ENCODE measurements at regions not wholly inside any gene's neighbourhood (a gene's known extent, or its start where the extent isn't known, plus 50 kb on each side); places are given as distances from the start of the nearest gene placed in this dataset.
"Not testable (repeated sequence)": the region's sequence is repeated elsewhere in the genome, so short reads cannot be mapped to it uniquely, and the experiment has no call there.

DNA sequence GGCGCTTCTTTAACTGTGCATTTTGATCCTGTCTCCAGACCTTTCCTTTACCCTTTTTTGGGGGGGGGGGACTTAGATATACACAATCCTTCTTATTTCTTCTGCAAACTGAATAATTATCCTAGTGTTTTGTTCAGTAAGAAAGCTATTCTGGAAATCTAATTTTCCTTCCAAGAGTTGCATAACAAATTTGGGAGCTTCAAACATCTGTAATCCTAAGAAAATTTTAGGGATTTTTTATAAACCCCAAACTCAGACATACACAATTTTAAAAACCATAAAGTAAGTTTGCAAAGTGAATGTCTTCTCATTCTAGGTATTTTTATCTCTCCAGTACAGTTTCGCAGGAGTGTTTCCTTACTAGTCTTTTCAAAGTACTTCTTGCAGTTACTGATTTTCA is 182.7 kb upstream of the E2F7 start:
- DNase-seq: no peak

DNA sequence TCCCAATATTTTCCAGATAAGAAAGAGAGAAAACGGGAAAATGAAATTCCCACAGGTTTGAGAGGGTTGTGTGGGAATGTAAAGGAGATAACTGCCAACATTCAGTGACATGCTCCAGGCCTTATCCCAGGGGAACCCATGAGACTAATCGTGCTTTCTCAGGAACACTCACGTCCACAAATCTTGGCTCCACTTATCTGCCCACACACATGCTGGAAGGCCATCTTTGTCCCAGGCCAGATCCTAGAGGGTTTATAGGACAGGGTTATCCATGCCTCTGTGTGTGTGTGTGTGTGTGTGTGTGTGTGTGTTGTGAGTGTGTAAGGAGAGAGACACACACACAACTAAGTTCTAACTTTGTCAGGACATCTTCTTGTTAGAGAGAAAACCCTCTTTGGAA is 182.2 kb upstream of the E2F7 start:
- no peak for DNase-seq

DNA sequence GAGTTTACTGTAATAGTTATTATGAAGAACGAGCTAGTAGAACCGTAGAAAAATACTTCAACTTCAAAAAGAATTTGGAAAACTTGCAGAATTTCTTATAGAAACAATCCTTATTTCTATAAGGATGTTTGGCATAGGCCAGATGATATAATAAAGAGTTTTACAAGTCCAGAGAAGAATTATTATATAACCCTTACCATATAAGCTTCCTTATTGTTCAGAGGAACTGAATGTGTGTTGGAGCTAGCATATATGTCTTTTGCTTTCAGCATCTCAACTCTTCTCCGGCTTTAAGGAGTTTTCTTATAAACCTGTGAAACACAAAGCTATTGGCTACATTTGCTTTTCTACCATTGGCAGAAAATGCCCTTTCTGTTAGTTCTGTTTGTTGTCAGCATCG is 178.0 kb upstream of the E2F7 start:
- DNase-seq: no peak

DNA sequence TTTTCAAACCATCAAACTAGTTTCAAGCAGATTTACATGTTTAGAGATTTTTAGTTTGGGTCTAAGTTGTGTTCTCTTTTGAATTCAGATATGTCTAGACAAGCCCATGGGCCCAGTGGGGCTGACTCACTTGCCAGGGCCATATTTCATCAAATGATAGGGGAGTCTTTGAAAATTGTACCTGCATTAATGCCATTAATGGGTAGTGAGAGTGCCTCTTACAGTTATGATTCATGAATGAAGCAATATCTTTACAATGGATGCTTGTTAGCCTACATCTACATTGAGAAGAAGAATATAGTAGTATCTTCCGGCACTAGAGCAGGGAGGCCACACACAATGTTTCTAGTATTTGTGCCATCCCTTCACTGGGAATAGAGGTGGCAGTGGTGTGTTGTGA is 174.2 kb upstream of the E2F7 start:
- no peak for DNase-seq

DNA sequence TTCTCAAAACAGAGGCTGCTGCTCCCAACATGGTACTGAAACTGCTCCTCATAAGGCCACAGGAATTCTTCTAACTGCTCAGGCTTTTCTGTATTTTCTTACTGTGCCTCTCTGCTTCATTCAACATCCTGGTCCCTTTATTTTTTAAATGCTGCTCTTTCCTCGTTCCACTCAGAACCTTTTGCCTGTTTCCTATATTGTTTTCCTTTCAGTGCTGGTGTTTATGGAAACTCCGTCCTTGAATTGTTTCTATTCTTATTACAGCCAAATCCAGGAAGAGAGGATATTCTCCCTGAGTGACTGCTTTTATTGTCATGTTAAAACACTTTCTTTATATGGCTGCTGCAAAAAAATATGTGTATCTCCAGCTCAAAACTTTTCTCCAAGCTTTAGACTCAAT is 173.0 kb upstream of the E2F7 start:
- DNase-seq: no peak

DNA sequence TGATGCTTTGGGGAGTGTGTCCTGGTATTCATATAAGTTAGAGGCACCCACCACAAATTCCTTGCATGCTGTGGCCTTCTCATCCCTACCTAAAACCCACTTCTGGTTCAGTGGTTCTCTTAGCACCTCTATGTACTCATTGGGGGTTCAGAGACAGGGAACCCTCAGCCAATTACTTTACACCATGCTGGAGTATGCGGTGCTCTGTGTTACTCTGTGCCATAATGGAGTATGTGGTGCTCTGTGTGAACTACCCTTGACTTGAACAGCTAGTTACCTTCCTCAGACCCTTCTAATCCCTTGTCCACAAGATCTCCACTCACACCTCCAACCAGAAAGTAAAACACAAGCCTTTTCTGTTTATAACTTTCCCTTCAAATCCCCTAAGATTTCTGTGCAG is 172.5 kb upstream of the E2F7 start:
- no peak for DNase-seq

DNA sequence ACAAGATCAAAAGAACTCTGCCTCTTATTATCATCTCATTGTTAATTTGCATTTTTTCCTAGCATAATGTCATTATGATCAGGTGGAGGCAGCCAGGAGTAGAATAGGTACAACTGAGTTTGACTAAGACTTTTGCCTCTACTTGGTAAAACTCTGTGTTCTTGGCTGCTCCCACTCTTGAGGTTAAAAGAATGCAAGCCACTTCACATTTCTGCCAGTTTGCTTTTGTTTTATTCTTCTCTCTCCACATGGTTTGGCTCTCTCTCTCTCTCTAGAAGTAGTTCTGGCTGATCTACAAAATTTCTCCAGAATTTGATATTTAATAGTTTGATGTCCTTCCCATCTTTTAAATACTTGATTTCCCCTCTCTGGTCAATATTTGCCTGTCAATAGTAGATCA is 170.7 kb upstream of the E2F7 start:
- no peak for DNase-seq

DNA sequence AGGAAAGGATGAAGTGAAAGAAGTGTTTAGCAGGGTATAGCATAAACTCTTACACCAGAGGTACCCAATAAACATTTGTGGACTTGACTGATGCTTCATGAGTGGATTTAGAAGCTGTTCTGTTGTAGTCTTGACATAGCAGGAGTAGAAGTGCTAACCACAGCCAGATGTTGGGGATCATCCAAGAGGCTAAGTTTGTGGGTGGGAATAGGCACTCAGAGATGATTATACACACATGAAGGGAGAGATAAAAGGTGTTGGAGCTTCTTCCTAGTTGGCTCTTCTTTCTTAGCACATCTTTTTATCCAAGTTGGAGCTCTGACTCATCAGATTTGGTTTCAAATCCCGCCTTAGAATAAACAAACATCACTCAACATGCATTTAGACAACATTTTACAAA is 166.7 kb upstream of the E2F7 start:
- no peak for DNase-seq

DNA sequence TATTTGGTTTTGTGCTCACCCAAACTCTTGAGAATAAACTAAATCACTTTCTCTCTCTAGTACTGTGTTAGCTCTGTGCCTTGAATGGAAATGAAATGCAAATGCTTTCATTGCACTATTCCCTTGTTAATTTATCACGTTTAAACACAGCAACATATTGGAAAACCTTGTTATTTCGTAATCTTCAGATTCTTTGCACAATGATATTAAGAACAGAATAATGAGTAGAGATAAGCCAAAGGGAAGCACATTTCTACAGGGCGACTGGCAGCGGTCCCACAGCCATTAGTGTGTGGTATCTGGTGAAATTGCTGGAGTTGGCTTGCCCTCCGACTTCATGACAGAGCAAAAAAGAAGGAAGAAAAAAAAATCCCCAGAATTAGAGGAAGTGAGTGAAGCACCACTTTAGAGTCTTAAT is 166.1 kb upstream of the E2F7 start:
- DNase-seq: no peak

DNA sequence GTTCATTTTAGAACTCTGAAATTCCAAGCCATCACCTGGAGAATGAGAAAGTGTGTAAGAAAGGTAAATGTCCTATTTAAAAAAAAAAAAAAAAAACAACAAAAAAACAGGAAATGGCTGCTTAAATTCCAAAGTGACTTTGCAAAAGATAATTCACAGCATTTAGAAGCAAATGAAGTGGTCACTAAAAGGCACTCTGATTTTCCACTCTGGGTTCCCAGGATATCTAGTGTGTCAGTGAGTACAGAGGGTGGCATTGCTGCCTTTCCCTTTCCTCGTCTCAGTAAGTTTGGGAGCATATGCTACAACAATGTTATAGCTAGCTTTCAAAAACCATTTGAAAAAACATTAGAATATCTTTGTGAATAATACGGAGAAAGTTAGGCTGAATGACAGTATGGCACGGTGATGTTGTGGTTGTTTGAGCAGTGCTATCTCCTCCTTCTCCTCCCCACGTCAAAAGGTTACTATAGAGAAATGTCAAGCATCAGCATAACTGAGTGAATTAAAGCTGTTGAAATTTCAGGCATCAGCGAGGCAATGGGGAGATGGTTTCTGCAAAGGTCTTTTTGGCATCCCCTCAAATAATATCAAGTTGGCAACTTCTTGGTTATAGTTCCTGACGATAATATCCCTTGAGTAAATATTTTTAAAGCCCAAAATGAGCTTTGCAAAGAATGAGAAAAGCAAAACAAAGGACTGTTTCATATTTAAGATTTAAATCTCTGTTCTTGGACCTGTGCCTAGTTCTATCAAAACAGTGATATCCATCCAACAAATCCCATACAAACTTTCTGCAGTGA is 164.5 kb upstream of the E2F7 start:
- DNase-seq: no peak

DNA sequence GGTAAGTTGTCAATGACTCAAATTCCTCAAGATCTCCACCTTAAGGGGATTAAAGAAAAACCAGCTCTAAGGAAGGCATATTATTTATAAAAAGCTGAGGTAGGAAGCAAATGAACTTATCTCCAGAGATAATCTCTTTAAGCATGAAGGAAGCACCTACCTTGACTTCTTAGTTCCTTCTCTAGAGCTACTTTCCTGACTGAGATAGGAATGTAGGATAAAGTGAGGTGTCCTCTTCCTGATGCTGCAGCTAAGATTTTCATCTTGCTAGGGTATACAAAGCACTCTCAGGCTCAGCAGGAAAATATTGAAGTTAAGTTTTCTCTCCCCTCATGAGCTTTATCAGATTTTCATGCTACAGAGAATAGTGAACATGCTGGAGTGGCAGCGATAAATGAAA is 163.0 kb upstream of the E2F7 start:
- DNase-seq: no peak

DNA sequence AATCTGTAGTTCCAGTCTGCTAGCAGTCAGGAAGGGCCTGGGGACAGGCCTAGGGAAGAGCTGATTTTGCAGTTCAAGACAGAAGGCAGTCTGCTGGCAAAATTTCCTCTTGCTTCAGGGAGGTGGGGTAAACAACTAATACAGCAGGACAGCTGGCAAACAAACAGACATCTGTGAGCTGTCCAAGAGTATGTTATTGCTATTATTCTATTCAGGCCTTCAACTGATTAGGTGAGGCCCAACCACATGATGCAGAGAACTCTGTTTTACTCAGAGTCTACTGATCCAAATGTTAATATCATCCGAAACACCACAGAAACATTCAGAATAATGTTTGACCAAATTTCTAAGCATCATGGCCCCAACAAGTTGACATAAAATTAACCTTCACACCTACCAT is 161.0 kb upstream of the E2F7 start:
- DNase-seq: no peak

DNA sequence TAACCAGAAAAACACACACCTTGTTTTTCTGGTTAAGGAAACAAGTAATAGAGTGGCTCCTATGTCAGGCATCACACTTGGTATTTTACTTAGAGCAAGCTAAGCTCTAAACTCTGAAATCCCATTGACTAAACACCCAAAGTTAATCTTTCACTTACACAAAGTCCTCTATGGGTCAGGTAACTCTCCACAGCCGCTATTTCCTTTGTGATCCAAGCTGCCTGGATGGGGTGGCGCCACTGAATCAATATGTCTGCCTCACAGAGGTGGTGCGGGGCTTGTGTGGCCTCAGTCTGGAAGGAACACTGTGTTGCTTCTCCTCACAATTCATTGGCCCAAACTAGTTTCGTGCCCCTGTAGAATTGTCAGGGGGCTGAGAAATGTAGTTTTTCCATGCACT is 160.0 kb upstream of the E2F7 start:
- DNase-seq: no peak

DNA sequence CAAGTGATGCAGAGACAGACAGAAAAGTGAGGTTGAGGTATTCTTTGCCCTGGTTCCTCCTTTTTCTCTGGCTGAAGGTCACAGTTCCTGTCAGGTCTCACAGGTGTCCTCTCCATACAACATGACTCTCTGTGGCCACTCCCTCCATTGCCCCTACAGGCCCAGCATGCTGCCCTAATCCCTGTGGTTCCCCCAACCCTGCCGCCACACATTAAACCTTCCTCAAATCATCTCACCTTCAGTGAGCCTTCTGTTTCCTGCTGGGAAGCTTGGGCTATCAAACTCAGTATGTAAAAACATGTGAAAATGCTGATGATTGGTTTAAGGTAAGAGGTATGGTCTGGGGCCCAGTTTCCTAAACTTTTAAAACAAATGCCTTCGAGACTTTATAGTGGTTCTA is 159.0 kb upstream of the E2F7 start:
- DNase-seq: no peak

DNA sequence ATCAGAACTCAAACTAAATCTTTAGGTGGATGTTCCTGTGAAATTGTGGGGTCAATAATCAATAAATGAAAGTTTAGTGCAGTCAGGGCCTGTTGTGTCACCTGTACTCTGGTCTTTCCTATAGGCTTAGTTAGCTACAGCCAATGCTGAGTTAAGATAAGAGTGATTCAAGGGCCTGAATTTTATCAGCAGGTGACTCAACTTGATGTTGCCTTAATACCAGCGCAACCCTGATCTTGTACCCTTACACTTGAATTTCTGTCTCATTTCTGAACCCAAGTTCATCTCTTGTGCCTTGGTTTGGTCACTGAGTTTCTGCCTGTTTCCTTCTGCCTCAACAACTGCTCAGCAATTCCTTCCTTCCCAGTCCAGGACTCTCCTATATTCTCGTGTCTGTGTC is 157.0 kb upstream of the E2F7 start:
- no peak for DNase-seq

DNA sequence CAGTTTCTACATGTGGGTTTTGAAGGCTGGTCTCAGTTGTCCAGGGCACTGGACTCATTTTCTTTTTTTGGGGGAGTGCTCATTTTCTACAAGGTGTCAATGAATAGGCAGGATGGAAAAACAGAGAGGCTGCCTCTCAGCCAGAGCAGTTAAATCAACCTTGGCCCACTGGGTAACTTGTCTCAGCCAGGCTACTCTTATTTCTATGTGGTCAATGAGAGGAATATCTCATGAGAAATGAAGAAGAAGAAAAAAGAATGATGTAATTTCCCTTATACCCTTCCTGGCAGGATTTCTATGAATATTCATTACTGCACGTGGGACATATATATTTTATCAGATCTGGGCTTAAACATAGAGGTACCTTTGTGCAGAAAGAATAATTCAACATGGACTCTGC is 155.2 kb upstream of the E2F7 start:
- no peak for DNase-seq

DNA sequence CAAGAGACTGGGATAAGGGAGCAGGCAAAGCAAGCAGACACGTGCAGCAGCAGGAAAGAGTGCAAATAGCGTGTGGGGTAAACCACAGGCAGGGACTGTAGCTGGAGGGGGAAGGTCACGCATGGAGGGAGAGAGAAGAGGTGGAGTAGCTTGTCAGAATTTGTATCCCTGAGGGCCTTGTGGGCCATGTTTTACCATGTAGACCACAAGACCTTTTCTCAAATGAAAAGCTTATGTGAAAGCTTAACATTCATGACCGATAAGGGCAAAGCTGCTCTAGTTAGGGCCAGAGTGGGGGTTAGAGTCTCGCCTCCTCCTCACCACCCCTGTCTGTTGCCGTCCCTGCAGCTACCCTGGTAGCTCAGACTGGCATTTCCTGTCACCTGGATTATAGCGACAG is 152.9 kb upstream of the E2F7 start:
- DNase-seq: no peak

DNA sequence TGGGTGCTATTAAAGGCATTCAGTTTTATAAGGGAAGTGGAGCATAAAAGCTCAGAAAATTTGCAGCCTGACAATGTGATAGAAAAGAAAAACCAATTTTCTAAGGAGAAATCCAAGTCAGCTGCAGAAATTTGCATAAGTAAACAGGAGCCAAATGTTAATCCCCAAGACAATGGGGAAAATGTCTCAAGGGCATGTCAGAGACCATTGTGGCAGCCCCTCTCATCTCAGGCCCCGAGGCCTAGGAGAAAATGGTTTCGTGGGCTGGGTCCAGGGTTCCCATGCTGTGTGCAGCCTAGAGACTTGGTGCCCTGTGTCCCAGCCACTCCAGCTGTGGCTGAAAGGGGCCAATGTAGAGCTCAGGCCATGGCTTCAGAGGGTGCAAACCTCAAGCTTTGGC is 150.8 kb upstream of the E2F7 start:
- DNase-seq: not testable (repeated sequence)

DNA sequence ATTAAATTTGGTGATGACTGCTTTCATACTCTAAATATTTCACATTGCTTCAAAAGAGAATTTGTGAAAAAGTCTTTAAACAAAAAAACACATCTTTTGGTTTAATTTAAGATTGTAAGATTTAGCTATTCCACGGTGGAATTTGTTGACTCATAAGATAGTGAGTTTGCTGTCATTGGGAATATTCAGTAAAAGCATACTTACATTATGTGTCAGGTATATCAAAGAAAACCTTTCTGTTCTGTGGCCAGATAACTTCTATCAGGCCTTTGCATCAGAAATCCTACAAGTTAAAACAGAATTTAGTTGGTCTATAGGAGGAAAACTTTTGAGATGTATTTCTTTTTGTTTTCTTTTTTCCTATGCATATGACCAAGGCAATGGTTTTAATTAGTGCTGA is 148.8 kb upstream of the E2F7 start:
- no peak for DNase-seq

DNA sequence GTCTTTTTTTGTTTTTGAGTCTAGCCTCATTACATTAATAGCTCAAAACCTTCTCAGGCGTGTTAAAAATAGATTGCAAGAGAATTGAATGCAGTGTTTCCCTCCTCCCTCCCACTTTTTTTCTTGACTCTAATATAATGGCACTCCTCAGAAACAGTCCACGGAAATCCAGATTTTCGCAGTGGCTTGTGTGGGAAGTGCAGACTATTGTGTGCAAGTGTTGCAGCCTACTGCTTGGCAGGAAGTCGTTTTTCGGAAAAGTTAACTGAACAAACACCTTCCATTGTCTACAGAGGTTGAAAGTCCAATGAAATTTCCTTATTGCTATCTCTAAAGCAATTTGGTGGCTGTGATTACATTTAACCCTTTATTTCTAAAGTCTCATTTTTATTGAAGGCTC is 147.9 kb upstream of the E2F7 start:
- no peak for DNase-seq

DNA sequence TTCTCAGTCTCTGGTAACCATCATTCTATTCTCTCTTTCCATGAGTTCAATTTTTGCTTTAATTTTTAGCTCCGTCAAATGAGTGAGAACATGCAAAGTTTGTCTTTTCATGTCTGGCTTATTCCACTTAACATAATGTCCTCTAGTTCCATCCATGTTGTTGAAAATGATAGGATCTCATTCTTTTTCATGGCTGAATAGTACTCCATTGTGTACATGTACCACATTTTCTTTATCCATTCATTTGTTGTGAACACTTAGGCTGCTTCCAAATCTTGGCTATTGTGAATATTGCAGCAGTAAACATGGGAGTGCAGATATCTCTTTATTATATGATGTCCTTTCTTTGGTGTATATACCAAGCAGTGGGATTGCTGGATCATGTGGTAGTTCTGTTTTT is 145.4 kb upstream of the E2F7 start:
- no peak for DNase-seq

DNA sequence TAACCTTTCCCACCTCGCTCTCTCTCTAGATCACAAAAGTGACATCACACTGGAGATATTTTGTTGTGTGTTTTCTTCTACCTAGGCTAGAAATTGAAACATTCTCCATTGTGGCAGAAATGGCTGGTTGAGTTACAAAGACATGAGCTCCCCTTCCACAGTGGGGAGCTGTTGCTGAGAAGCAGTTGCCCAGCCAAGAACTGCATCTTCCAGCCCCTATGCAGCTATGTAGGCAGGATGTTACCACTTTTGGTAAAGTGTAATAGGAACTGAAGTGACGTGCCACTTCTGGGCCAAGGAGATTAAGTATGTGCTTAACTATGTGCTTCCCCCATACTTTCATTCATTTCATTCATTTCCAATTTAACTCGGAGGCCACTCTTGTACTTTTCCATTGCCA is 138.7 kb upstream of the E2F7 start:
- DNase-seq: no peak

DNA sequence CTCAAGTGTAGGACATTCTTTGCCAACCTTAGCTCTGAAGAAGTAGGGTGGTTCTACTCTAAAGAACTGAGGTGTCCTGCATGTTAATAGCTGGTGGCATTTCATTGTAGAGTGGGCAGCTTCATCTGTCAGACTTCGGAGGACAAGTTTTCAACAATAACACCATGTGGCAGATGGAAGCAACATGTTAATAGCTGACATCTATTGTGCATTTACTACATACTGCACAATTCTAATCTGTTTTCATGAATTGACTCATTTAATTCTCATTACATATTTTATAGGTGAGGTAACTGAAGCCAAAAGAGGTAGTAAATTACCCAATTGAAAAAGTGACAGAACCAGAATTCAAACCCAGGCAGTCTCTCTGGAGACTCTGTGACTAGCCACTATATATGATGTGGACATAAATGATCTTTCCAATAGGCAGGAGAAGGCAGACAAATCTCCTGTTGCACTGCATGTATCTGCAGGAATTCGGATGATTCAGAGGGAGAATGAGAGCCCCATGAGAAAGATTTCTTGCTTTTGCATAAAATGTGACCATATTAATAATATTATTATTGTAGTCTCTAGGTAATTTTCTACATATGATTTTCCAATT is 137.2 kb upstream of the E2F7 start:
- no peak for DNase-seq

DNA sequence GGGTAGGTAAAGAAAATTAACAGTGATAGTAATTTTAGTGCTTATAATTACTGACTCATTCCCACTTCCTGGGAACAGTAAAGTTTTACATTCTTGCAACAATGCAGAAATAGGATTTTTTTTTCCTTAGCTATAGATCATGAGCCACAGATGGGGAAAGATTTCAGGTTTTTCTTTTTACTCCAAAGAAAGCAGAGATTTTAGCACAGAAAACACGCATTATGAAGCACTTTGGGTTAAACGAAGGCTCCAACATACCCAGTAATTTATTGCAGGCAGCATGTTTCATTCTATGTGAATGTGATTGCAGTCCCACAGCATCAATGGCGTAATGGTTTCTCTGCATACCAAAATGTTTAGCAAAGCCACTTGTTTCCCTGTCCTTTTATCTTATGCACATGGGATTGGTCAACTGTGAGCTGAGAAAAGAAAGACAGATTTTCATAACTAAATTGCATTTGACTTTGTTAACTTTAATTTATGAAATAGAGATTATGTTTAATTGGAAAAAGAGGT is 124.6 kb upstream of the E2F7 start:
- DNase-seq: no peak

DNA sequence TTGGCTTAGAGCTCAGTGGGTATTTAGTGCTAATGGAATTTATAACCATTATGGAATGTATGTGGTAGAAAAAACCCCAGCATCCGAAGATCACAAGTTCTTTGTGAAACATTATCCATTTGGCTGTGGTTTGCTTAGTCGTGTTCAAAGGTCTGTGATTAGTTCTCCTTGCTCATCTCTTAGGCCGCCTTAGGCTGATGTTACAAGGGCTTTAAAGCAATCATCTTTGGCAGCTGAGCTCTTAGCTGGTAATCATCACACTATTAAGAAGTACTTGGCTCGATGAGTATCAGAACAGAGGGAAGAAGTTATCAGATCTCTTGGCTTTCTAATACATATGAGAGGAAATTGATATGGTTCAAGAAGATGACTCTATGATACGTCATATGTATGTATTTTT is 124.1 kb upstream of the E2F7 start:
- DNase-seq: no peak
